Gastrocnemius medialis (tissue), 4 donors: ENCODE measurements at regions not wholly inside any gene's neighbourhood (a gene's known extent, or its start where the extent isn't known, plus 50 kb on each side); places are given as distances from the start of the nearest gene placed in this dataset.

Experiments used
- ATAC-seq, 2 donors: fragments of 150-250 bp; one replicate each; pipeline ENCODE4 v1.9.1; 2016
- DNase-seq, 2 donors: peaks; one replicate each; pipeline ENCODE4 v3.0.0-alpha.2; 2019
- H3K27ac ChIP-seq, 4 donors: fragments of 200-600 bp; sonication (generic); 1 replicate in 1 of 4; 2 replicates in 3 of 4; pipeline ENCODE4 v1.5.1; 2016 to 2018; ENCODE audit warnings: mild to moderate bottlenecking in 2 of 4, moderate library complexity in 1 of 4
- H3K27me3 ChIP-seq, 3 donors: fragments of 200-600 bp; sonication (generic) in 2 of 3; 1 replicate in 1 of 3; 2 replicates in 2 of 3; pipeline versions ENCODE4 v1.5.1 to v1.6.0; 2016 to 2019; ENCODE audit warnings: mild to moderate bottlenecking in 1 of 3, moderate library complexity in 1 of 3
- H3K36me3 ChIP-seq, 2 donors: fragments of 200-600 bp; sonication (generic) in 1 of 2; one replicate each; pipeline ENCODE4 v1.5.1; 2017 to 2018
- H3K4me1 ChIP-seq, 2 donors: fragments of 200-600 bp; sonication (generic) in 1 of 2; one replicate each; pipeline ENCODE4 v1.5.1; 2016 to 2017; ENCODE audit warnings: mild to moderate bottlenecking in 2 of 2
- H3K4me3 ChIP-seq, 4 donors: fragments of 200-600 bp; sonication (generic) in 3 of 4; 1 replicate in 1 of 4; 2 replicates in 3 of 4; pipeline ENCODE4 v1.5.1; 2016 to 2019; ENCODE audit warnings: mild to moderate bottlenecking in 2 of 4
- H3K9me3 ChIP-seq, 3 donors: fragments of 200-600 bp; sonication (generic) in 2 of 3; 1 replicate in 1 of 3; 2 replicates in 2 of 3; pipeline ENCODE4 v1.5.1; 2016 to 2019
- CTCF ChIP-seq, 5 experiments: fragments of 450-650 bp in 3 of 5; fragments of 200-600 bp in 2 of 5; sonication (generic) in 2 of 5; IDR thresholded peaks in 4 of 5; conservative IDR thresholded peaks in 1 of 5; 1 replicate in 4 of 5; 2 replicates in 1 of 5; pipeline ENCODE4 v1.5.1; 2016 to 2019; ENCODE audit warnings: antibody characterized with exemption in 5 of 5, mild to moderate bottlenecking in 3 of 5, moderate library complexity in 3 of 5
- POLR2A ChIP-seq, 2 donors: fragments of 450-650 bp; IDR thresholded peaks; one replicate each; pipeline ENCODE4 v1.6.1; 2017; ENCODE audit warnings: antibody characterized with exemption in 2 of 2, mild to moderate bottlenecking in 2 of 2, moderate library complexity in 2 of 2
- in situ Hi-C, 4 donors: fragments of 200-750 bp; cut with MboI; loops; one replicate each; pipeline versions ENCODE4 v1.15.0 to v1.8.0; 2017; ENCODE audit warnings: low sequenced_read_pairs in 4 of 4
- intact Hi-C: fragments of 100-400 bp; cut with DNase I; formaldehyde crosslinking; loops from one replicate; pipeline ENCODE4 v1.15.1; 2023; ENCODE audit warnings: low total_unique reads

- intact Hi-C loops: no loop called here
- Histone ChIP-seq H3K4me3 (no peak overlapping the region), H3K9me3 (no peaks in the 10 kb centered on the region), H3K27ac (no peak overlapping the region), H3K36me3 (no peaks in the 10 kb centered on the region), H3K27me3 (peaks cover 0 to 7% (median 0%) of the 10 kb centered on the region in 3 donors), H3K4me1 (no peaks in the 10 kb centered on the region)
- no peak for DNase-seq
- no peak for ATAC-seq
- TF ChIP-seq POLR2A (IDR thresholded peaks at IDR 0.05): no peak
- no peak for TF ChIP-seq CTCF (IDR thresholded peaks at IDR 0.05 in 4 of 5, conservative IDR thresholded peaks at IDR 0.05 in 1 of 5)
- in situ Hi-C loops: no loop called here
These were observed 87.1 kb upstream of the KCNA1 start for GRCh38 chr12:4822572-4822971.

- in situ Hi-C loops (no loop called here), intact Hi-C loops (no loop called here)
- DNase-seq: no peak
These were observed 85.3 kb upstream of the KCNA1 start for GRCh38 chr12:4824380-4824779.

DNA sequence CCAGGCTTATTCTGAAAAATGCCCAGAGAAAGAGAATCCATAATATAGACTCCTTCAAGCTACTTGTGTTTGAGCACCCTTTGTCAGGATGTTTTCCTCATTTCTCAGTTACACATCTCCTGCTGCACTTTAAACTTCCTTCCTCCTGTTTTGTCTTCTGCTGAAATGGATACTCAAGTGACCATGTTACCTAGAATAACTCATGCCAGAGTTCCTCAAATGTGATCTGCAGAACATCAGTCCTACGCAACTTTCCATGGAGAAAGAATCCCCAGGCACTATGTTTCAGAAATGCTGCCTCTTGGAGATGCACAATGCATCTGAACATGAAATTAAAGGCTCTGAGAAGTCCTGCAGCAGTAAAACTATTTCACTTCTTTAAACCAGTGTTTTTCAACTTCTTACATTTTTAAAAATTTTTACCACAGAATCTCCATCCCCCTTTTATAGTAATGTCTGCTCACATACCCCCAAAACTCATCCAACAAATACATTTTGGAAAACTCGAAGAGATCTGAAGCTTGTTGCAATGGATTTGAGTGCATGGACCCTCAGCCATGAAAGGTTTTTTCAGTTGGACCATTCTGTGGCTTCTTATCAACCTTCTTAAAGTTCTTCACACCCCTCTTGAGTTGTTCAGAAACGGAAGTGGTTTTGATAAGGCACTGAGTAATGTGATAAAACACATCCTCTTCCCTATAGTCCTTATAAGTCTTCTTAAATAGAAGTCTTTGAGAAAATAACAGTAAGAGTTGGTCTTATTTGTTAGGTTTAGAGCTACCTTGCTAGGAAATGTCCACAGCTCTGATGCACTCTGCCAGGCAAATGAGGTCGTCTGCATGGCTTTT is 84.5 kb upstream of the KCNA1 start:
- Histone ChIP-seq H3K27ac (no peak overlapping the region), H3K4me1 (no peaks in the 10 kb centered on the region), H3K36me3 (no peaks in the 10 kb centered on the region), H3K9me3 (no peaks in the 10 kb centered on the region), H3K27me3 (peaks cover 0 to 17% (median 4%) of the 10 kb centered on the region in 3 donors), H3K4me3 (no peak overlapping the region)
- intact Hi-C loops: no loop called here
- ATAC-seq: no peak
- in situ Hi-C loops: no loop called here
- TF ChIP-seq POLR2A (IDR thresholded peaks at IDR 0.05) (no peak), CTCF (IDR thresholded peaks at IDR 0.05 in 4 of 5, conservative IDR thresholded peaks at IDR 0.05 in 1 of 5) (no peak)
- no peak for DNase-seq

More at GRCh38 chr12:4824380-4824779, 85.3 kb upstream of the KCNA1 start:
- Histone ChIP-seq H3K4me1 (no peaks in the 10 kb centered on the region), H3K9me3 (no peaks in the 10 kb centered on the region), H3K36me3 (no peaks in the 10 kb centered on the region), H3K27ac (no peak overlapping the region), H3K27me3 (peaks cover 0 to 16% (median 4%) of the 10 kb centered on the region in 3 donors), H3K4me3 (no peak overlapping the region)
- ATAC-seq: no peak
- TF ChIP-seq POLR2A (IDR thresholded peaks at IDR 0.05) (no peak), CTCF (IDR thresholded peaks at IDR 0.05 in 4 of 5, conservative IDR thresholded peaks at IDR 0.05 in 1 of 5) (no peak)

DNA sequence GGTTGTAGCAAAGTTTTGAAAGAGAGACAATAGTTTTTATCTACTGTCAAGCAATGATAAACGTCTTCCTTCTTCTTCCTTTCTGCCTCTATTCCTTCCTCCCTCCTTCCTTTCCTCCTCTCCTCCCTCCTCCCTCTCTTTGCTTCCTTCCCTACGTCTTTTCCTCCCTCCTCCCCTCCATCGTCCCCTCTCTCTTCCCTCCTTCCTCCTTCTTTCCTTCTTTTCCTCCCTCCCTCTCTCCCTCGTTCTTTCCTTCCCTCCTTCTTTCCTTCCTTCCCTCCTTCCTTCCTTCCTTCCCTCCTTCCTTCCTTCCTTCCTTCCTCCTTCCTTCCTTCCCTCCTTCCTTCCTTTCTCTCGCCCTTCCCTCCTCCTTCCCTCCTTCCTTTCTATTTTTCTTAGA is 82.8 kb upstream of the KCNA1 start:
- no peaks in the 10 kb centered on the region for H3K36me3 ChIP-seq
- no peak for ATAC-seq
- peaks cover 0 to 17% (median 4%) of the 10 kb centered on the region in 3 donors for H3K27me3 ChIP-seq
- no peak overlapping the region for H3K27ac ChIP-seq
- in situ Hi-C loops (no loop called here), intact Hi-C loops (no loop called here)
- no peaks in the 10 kb centered on the region for H3K4me1 ChIP-seq
- H3K9me3 ChIP-seq: no peaks in the 10 kb centered on the region
- H3K4me3 ChIP-seq: no peak overlapping the region
- TF ChIP-seq POLR2A (IDR thresholded peaks at IDR 0.05): no peak
- no peak for TF ChIP-seq CTCF (IDR thresholded peaks at IDR 0.05 in 4 of 5, conservative IDR thresholded peaks at IDR 0.05 in 1 of 5)
- no peak for DNase-seq
